Smooth muscle cell (in vitro differentiated cells): ENCODE measurements at regions not wholly inside any gene's neighbourhood (a gene's known extent, or its start where the extent isn't known, plus 50 kb on each side); places are given as distances from the start of the nearest gene placed in this dataset.

Experiments used
- DNase-seq: peaks from one replicate; lab custom pipeline; 2025; ENCODE audit not compliant: unreplicated experiment; lab: John Stamatoyannopoulos, UW
- H2AFZ ChIP-seq: fragments of 200-600 bp; sonication (generic); 2 replicates; pipeline ENCODE4 v1.6.0; 2016; ENCODE audit warnings: antibody characterized with exemption, low read depth, mild to moderate bottlenecking
- H3F3A ChIP-seq: fragments of 200-600 bp; sonication (generic); 2 replicates; pipeline ENCODE4 v1.6.0; 2017; ENCODE audit warnings: antibody characterized with exemption, low read depth
- H3K27ac ChIP-seq: fragments of 200-600 bp; sonication (generic); 2 replicates; pipeline ENCODE4 v1.5.1; 2016; ENCODE audit warnings: low read depth, mild to moderate bottlenecking
- H3K27me3 ChIP-seq: fragments of 200-600 bp; sonication (generic); 2 replicates; pipeline ENCODE4 v1.6.1; 2016; ENCODE audit warnings: low read depth, mild to moderate bottlenecking
- H3K36me3 ChIP-seq: fragments of 200-600 bp; sonication (generic); 2 replicates; pipeline ENCODE4 v1.5.1; 2016; ENCODE audit warnings: low read depth
- H3K4me1 ChIP-seq: fragments of 200-600 bp; sonication (generic); 2 replicates; pipeline ENCODE4 v1.5.1; 2016; ENCODE audit warnings: low read depth
- H3K4me2 ChIP-seq: fragments of 200-600 bp; sonication (generic); 2 replicates; pipeline ENCODE4 v1.6.0; 2016; ENCODE audit warnings: mild to moderate bottlenecking
- H3K4me3 ChIP-seq: fragments of 200-600 bp; sonication (generic); 2 replicates; pipeline ENCODE4 v1.5.1; 2016; ENCODE audit warnings: mild to moderate bottlenecking
- H3K79me2 ChIP-seq: fragments of 200-600 bp; sonication (generic); 2 replicates; pipeline ENCODE4 v1.6.0; 2016; ENCODE audit warnings: low read depth, mild to moderate bottlenecking
- H3K9ac ChIP-seq: fragments of 200-600 bp; sonication (generic); 2 replicates; pipeline ENCODE4 v1.6.0; 2016; ENCODE audit warnings: low read depth
- H3K9me3 ChIP-seq: fragments of 200-600 bp; sonication (generic); replicated peaks from 2 replicates; pipeline ENCODE4 v1.5.1; 2016; ENCODE audit warnings: low read depth
- H4K20me1 ChIP-seq: fragments of 200-600 bp; sonication (generic); 2 replicates; pipeline ENCODE4 v1.6.0; 2016; ENCODE audit warnings: low read depth
- CTCF ChIP-seq: fragments of 200-600 bp; sonication (generic); IDR thresholded peaks from 2 replicates; pipeline ENCODE4 v1.5.1; 2017; ENCODE audit warnings: borderline replicate concordance, mild to moderate bottlenecking, antibody characterized with exemption; ENCODE audit not compliant: insufficient read depth, poor library complexity, severe bottlenecking
- WGBS: methylation state at CpG from one replicate; pipeline ENCODE4 v1.1.7; 2016; ENCODE audit warnings: low lambda C conversion rate; 5-methylcytosine and 5-hydroxymethylcytosine counted together

- Histone ChIP-seq H3K79me2 (no peaks in the 10 kb centered on the region), H3K9me3 (no peaks in the 10 kb centered on the region), H3K27ac (no peak overlapping the region), H3K4me2 (no peak overlapping the region), H3K4me3 (no peak overlapping the region), H3K36me3 (no peaks in the 10 kb centered on the region), H3K27me3 (no peaks in the 10 kb centered on the region), H3K9ac (no peak overlapping the region), H2AFZ (no peak overlapping the region), H3F3A (no peaks in the 10 kb centered on the region), H3K4me1 (no peaks in the 10 kb centered on the region), H4K20me1 (no peaks in the 10 kb centered on the region)
- DNase-seq = no peak
- TF ChIP-seq CTCF = no peak
- 85% methylated on average over 2 of the region's 2 CpGs for WGBS
Measured at GRCh38 chr11:129576652-129577051, 201.0 kb downstream of the BARX2 start.

GRCh38 chr11:129578006-129578405, 202.4 kb downstream of the BARX2 start:
- no peak overlapping the region for H2AFZ ChIP-seq
- no peaks in the 10 kb centered on the region for H3K9me3 ChIP-seq
- H3K4me2 ChIP-seq = no peak overlapping the region
- H3K4me1 ChIP-seq = no peaks in the 10 kb centered on the region
- no peaks in the 10 kb centered on the region for H3K79me2 ChIP-seq
- H3K27ac ChIP-seq = no peak overlapping the region
- no peak overlapping the region for H3K9ac ChIP-seq
- no peaks in the 10 kb centered on the region for H3F3A ChIP-seq
- 91% methylated on average over 4 of the region's 4 CpGs for WGBS
- H3K27me3 ChIP-seq = no peaks in the 10 kb centered on the region
- H3K4me3 ChIP-seq = no peak overlapping the region
- no peaks in the 10 kb centered on the region for H4K20me1 ChIP-seq
- H3K36me3 ChIP-seq = no peaks in the 10 kb centered on the region
- no peak for TF ChIP-seq CTCF
- no peak for DNase-seq

- Histone ChIP-seq H4K20me1 (no peaks in the 10 kb centered on the region), H3K4me1 (no peaks in the 10 kb centered on the region), H3K9ac (no peak overlapping the region), H3F3A (no peaks in the 10 kb centered on the region), H3K27ac (no peak overlapping the region), H3K27me3 (no peaks in the 10 kb centered on the region), H3K79me2 (no peaks in the 10 kb centered on the region), H3K4me3 (no peak overlapping the region), H3K36me3 (no peaks in the 10 kb centered on the region), H2AFZ (no peak overlapping the region), H3K9me3 (no peaks in the 10 kb centered on the region), H3K4me2 (no peak overlapping the region)
- DNase-seq = no peak
- 93% methylated on average over 9 of the region's 10 CpGs for WGBS
- no peak for TF ChIP-seq CTCF
Measured at GRCh38 chr11:129580278-129580677, 204.6 kb downstream of the BARX2 start.

GRCh38 chr11:129584316-129584715, 208.7 kb downstream of the BARX2 start:
- Histone ChIP-seq H2AFZ (no peak overlapping the region), H4K20me1 (no peaks in the 10 kb centered on the region), H3K27ac (no peak overlapping the region), H3K36me3 (no peaks in the 10 kb centered on the region), H3K4me3 (no peak overlapping the region), H3K9ac (no peak overlapping the region), H3K9me3 (no peaks in the 10 kb centered on the region), H3K4me2 (no peak overlapping the region), H3K4me1 (peaks cover 3% of the 10 kb centered on the region), H3K27me3 (no peaks in the 10 kb centered on the region), H3F3A (no peaks in the 10 kb centered on the region), H3K79me2 (no peaks in the 10 kb centered on the region)
- DNase-seq = no peak
- 87% methylated on average over 6 of the region's 6 CpGs for WGBS
- no peak for TF ChIP-seq CTCF
